ENCODE measurements at regions not wholly inside any gene's neighbourhood (a gene's known extent, or its start where the extent isn't known, plus 50 kb on each side); places are given as distances from the start of the nearest gene placed in this dataset.

- Histone ChIP-seq H3K27ac (no peak overlapping the region), H3K27me3 (no peaks in the 10 kb centered on the region), H3K9me3 (no peaks in the 10 kb centered on the region), H3K4me1 (peaks cover 0 to 6% (median 2%) of the 10 kb centered on the region in 4 donors), H3K4me3 (no peak overlapping the region), H3K36me3 (no peaks in the 10 kb centered on the region)
- 83 to 92% (median 92%) methylated on average over 6 of the region's 6 CpGs for WGBS, 5 donors
- intact Hi-C loops (cut with DNase I; ENCODE audit: low total_unique reads): no loop called here
- TF ChIP-seq POLR2A (IDR thresholded peaks at IDR 0.05) (no peak), POLR2AphosphoS5 (IDR thresholded peaks at IDR 0.05) (no peak), CTCF (IDR thresholded peaks at IDR 0.05) (no peak), EP300 (IDR thresholded peaks at IDR 0.05) (no peak)
- no peak for DNase-seq
Observed at GRCh38 chr6:3659748-3660147, 91.8 kb downstream of the PXDC1 start.

GRCh38 chr6:3656076-3656475 lies 95.4 kb downstream of the PXDC1 start:
- H3K27ac ChIP-seq: no peak overlapping the region
- TF ChIP-seq POLR2AphosphoS5 (IDR thresholded peaks at IDR 0.05): no peak
- TF ChIP-seq CTCF (IDR thresholded peaks at IDR 0.05): no peak
- TF ChIP-seq EP300 (IDR thresholded peaks at IDR 0.05): no peak
- TF ChIP-seq POLR2A (IDR thresholded peaks at IDR 0.05): no peak
- DNase-seq: no peak
- no peaks in the 10 kb centered on the region for H3K4me1 ChIP-seq
- H3K9me3 ChIP-seq: no peaks in the 10 kb centered on the region
- intact Hi-C loops (cut with DNase I; ENCODE audit: low total_unique reads): no loop called here
- H3K36me3 ChIP-seq: no peaks in the 10 kb centered on the region
- no peaks in the 10 kb centered on the region for H3K27me3 ChIP-seq
- no peak overlapping the region for H3K4me3 ChIP-seq
- 90 to 97% (median 95%) methylated on average over 5 of the region's 5 CpGs for WGBS, 5 donors

- peaks cover 0 to 4% (median 0%) of the 10 kb centered on the region in 3 donors for H3K27me3 ChIP-seq
- DNase-seq: no peak
- H3K4me1 ChIP-seq: no peaks in the 10 kb centered on the region
- H3K9me3 ChIP-seq: no peaks in the 10 kb centered on the region
- H3K27ac ChIP-seq: no peak overlapping the region
- no peaks in the 10 kb centered on the region for H3K36me3 ChIP-seq
- no peak overlapping the region for H3K4me3 ChIP-seq
- intact Hi-C loops (cut with DNase I; ENCODE audit: low total_unique reads): no loop called here
- TF ChIP-seq POLR2A (IDR thresholded peaks at IDR 0.05) (no peak), POLR2AphosphoS5 (IDR thresholded peaks at IDR 0.05) (no peak), EP300 (IDR thresholded peaks at IDR 0.05) (no peak), CTCF (IDR thresholded peaks at IDR 0.05) (no peak)
- 45 to 56% (median 51%) methylated on average over 4 of the region's 4 CpGs for WGBS, 5 donors
Observed at GRCh38 chr6:3654898-3655297, 96.6 kb downstream of the PXDC1 start.

- TF ChIP-seq POLR2A (IDR thresholded peaks at IDR 0.05) (no peak), CTCF (IDR thresholded peaks at IDR 0.05) (no peak), EP300 (IDR thresholded peaks at IDR 0.05) (no peak), POLR2AphosphoS5 (IDR thresholded peaks at IDR 0.05) (no peak)
- Histone ChIP-seq H3K27ac (no peak overlapping the region), H3K4me3 (no peak overlapping the region), H3K4me1 (no peaks in the 10 kb centered on the region), H3K9me3 (no peaks in the 10 kb centered on the region), H3K27me3 (peaks cover 0 to 4% (median 0%) of the 10 kb centered on the region in 3 donors), H3K36me3 (no peaks in the 10 kb centered on the region)
- intact Hi-C loops (cut with DNase I; ENCODE audit: low total_unique reads): no loop called here
- 84 to 90% (median 88%) methylated on average over 7 to 12 of the region's 12 CpGs for WGBS, 5 donors
- DNase-seq: no peak
Observed at GRCh38 chr6:3654436-3654835, 97.1 kb downstream of the PXDC1 start.
